CD4-positive, alpha-beta T cell (primary cell): ENCODE measurements at regions not wholly inside any gene's neighbourhood (a gene's known extent, or its start where the extent isn't known, plus 50 kb on each side); places are given as distances from the start of the nearest gene placed in this dataset.
A peak's percentile ranks its signal among the peaks of the same experiment; 100 is the strongest.

Experiments used
- ATAC-seq: fragments of 200-7000 bp; cut with Tn5 transposase; one replicate; pipeline ENCODE4 v1.10.0; 2022; ENCODE audit warnings: mild to moderate bottlenecking; ENCODE audit not compliant: poor library complexity
- CTCF ChIA-PET: fragments of 350-600 bp; sonication (Branson Sonifier 250); formaldehyde crosslinking; loops from one replicate; lab custom pipeline; 2021; ENCODE audit warnings: antibody characterized with exemption, inconsistent platforms; lab: Charles Lee
- POLR2A ChIA-PET: fragments of 350-600 bp; sonication (Branson Sonifier 250); formaldehyde crosslinking; loops from one replicate; lab custom pipeline; 2021; ENCODE audit warnings: antibody characterized with exemption, inconsistent platforms; lab: Charles Lee
- DNase-seq, 14 experiments: peaks; one replicate each; pipeline ENCODE4 v3.0.0-alpha.2; 2013 to 2020; ENCODE audit warnings: mixed read lengths in 2 of 14
- H3K27ac ChIP-seq, 2 donors: one replicate each; pipeline versions ENCODE4 v1.5.1 to v1.7.0; 2013; ENCODE audit warnings: low read length in 2 of 2, low read depth in 1 of 2, mild to moderate bottlenecking in 1 of 2
- H3K27me3 ChIP-seq, 2 experiments: 1 replicate in 1 of 2; 2 replicates in 1 of 2; pipeline versions ENCODE4 v1.6.1 to v1.7.0; 2013; ENCODE audit warnings: low read length in 2 of 2, control low read depth in 1 of 2, mild to moderate bottlenecking in 1 of 2, moderate library complexity in 1 of 2; ENCODE audit not compliant: insufficient read depth in 2 of 2, control insufficient read depth in 1 of 2
- H3K36me3 ChIP-seq: one replicate; pipeline ENCODE4 v1.6.1; 2013; ENCODE audit warnings: low read length, control low read depth; ENCODE audit not compliant: insufficient read depth
- H3K4me1 ChIP-seq: one replicate; pipeline ENCODE4 v1.6.1; 2013; ENCODE audit warnings: low read length, control low read depth; ENCODE audit not compliant: insufficient read depth
- H3K4me3 ChIP-seq: one replicate; pipeline ENCODE4 v1.5.1; 2013; ENCODE audit warnings: mild to moderate bottlenecking, low read length, moderate library complexity
- H3K9me3 ChIP-seq, 2 experiments: 1 replicate in 1 of 2; 2 replicates in 1 of 2; pipeline versions ENCODE4 v1.6.1 to v1.7.0; 2013; ENCODE audit warnings: low read length in 2 of 2, mild to moderate bottlenecking in 2 of 2, control low read depth in 1 of 2, moderate library complexity in 1 of 2; ENCODE audit not compliant: control insufficient read depth in 1 of 2, insufficient read depth in 1 of 2
- H3K27ac Mint-ChIP-seq: one replicate; pipeline ENCODE4 v1.8.0; 2020; ENCODE audit warnings: mixed read lengths
- H3K27me3 Mint-ChIP-seq: one replicate; pipeline ENCODE4 v1.8.0; 2021; ENCODE audit warnings: mixed read lengths
- H3K36me3 Mint-ChIP-seq: one replicate; pipeline ENCODE4 v1.8.0; 2021; ENCODE audit warnings: low read depth, mixed read lengths
- H3K4me1 Mint-ChIP-seq: one replicate; pipeline ENCODE4 v1.8.0; 2021; ENCODE audit warnings: low read depth, mixed read lengths
- H3K4me3 Mint-ChIP-seq: one replicate; pipeline ENCODE4 v1.8.0; 2020; ENCODE audit warnings: mild to moderate bottlenecking, mixed read lengths
- H3K9me3 Mint-ChIP-seq: one replicate; pipeline ENCODE4 v1.8.0; 2020; ENCODE audit warnings: mixed read lengths
- CTCF ChIP-seq: fragments of 200-600 bp; IDR thresholded peaks from one replicate; pipeline ENCODE4 v1.8.0; 2022; ENCODE audit warnings: antibody characterized with exemption, mild to moderate bottlenecking
- intact Hi-C, 2 experiments: fragments of 100-400 bp; cut with DNase I in 1 of 2; cut with micrococcal nuclease in 1 of 2; formaldehyde crosslinking; loops; one replicate each; pipeline versions ENCODE4 v1.15.1 to v1.9.0; 2023 to 2025; cut with DNase I, micrococcal nuclease

- H3K9me3 ChIP-seq = peaks cover 28 to 100% of the 10 kb centered on the region in 2 experiments
- peak in 2 of 14 experiments; percentile 2 to 24 for DNase-seq
Observed at GRCh38 chr12:34392741-34393085, 370.4 kb downstream of the ALG10 start.

GRCh38 chr12:34393086-34393820 lies 371.0 kb downstream of the ALG10 start:
- no peaks in the 10 kb centered on the region for H3K27me3 Mint-ChIP-seq
- H3K9me3 Mint-ChIP-seq = no peaks in the 10 kb centered on the region
- peaks cover 5% of the 10 kb centered on the region for H3K36me3 Mint-ChIP-seq
- no peak overlapping the region for H3K27ac Mint-ChIP-seq
- Histone ChIP-seq H3K36me3 (no peaks in the 10 kb centered on the region), H3K4me1 (no peaks in the 10 kb centered on the region), H3K4me3 (no peak overlapping the region), H3K27me3 (peaks cover 0 to 2% of the 10 kb centered on the region in 2 experiments), H3K9me3 (peaks cover 26 to 100% of the 10 kb centered on the region in 2 experiments), H3K27ac (no peak overlapping the region)
- H3K4me1 Mint-ChIP-seq = no peaks in the 10 kb centered on the region
- ChIA-PET CTCF (no interaction called here), POLR2A (no interaction called here)
- DNase-seq = peak in 4 of 14 experiments; percentile 0 to 30 (median 2)
- H3K4me3 Mint-ChIP-seq = no peak overlapping the region
- intact Hi-C loops = no loop called here
- no peak for TF ChIP-seq CTCF
- no peak for ATAC-seq

More at GRCh38 chr12:34392741-34393085, 370.4 kb downstream of the ALG10 start:
- H3K4me3 ChIP-seq = no peak overlapping the region
- no peaks in the 10 kb centered on the region for H3K27me3 Mint-ChIP-seq
- H3K27ac ChIP-seq = no peak overlapping the region
- no peak overlapping the region for H3K27ac Mint-ChIP-seq
- peaks cover 0 to 2% of the 10 kb centered on the region in 2 experiments for H3K27me3 ChIP-seq
- H3K4me1 Mint-ChIP-seq = no peaks in the 10 kb centered on the region
- intact Hi-C loops = no loop called here
- H3K9me3 Mint-ChIP-seq = no peaks in the 10 kb centered on the region
- ATAC-seq = no peak
- no peaks in the 10 kb centered on the region for H3K4me1 ChIP-seq
- H3K36me3 ChIP-seq = no peaks in the 10 kb centered on the region
- ChIA-PET CTCF (no interaction called here), POLR2A (no interaction called here)
- no peak for TF ChIP-seq CTCF
- H3K4me3 Mint-ChIP-seq = no peak overlapping the region
- peaks cover 5% of the 10 kb centered on the region for H3K36me3 Mint-ChIP-seq

GRCh38 chr12:34393821-34394150 lies 371.5 kb downstream of the ALG10 start:
- H3K4me1 ChIP-seq = no peaks in the 10 kb centered on the region
- Mint-ChIP-seq H3K4me3 (no peak overlapping the region), H3K9me3 (no peaks in the 10 kb centered on the region), H3K36me3 (peaks cover 5% of the 10 kb centered on the region), H3K27me3 (no peaks in the 10 kb centered on the region), H3K4me1 (no peaks in the 10 kb centered on the region), H3K27ac (no peak overlapping the region)
- POLR2A ChIA-PET = no interaction called here
- peaks cover 0 to 2% of the 10 kb centered on the region in 2 experiments for H3K27me3 ChIP-seq
- ATAC-seq (no peak), DNase-seq (no peak)
- intact Hi-C loops = no loop called here
- CTCF ChIA-PET = no interaction called here
- H3K27ac ChIP-seq = no peak overlapping the region
- H3K36me3 ChIP-seq = no peaks in the 10 kb centered on the region
- TF ChIP-seq CTCF = no peak
- no peak overlapping the region for H3K4me3 ChIP-seq
- H3K9me3 ChIP-seq = peaks cover 24 to 100% of the 10 kb centered on the region in 2 experiments
